ENCODE measurements at regions not wholly inside any gene's neighbourhood (a gene's known extent, or its start where the extent isn't known, plus 50 kb on each side); places are given as distances from the start of the nearest gene placed in this dataset.

GRCh38 chr6:81812401-81812800 is 59.9 kb upstream of the TENT5A start:
- DNase-seq = no peak

- DNase-seq = peak; percentile 77
These were observed 56.5 kb upstream of the TENT5A start for GRCh38 chr6:81808851-81809570.

- no peak for DNase-seq
These were observed 54.5 kb upstream of the TENT5A start for GRCh38 chr6:81806793-81807565.

GRCh38 chr6:81802356-81802755 is 49.9 kb upstream of the TENT5A start:
- no peak for DNase-seq
